Stomach (tissue), 4 donors: ENCODE measurements at regions not wholly inside any gene's neighbourhood (a gene's known extent, or its start where the extent isn't known, plus 50 kb on each side); places are given as distances from the start of the nearest gene placed in this dataset.

ENCODE experiments used
- POLR2A ChIP-seq, 4 donors: fragments of 450-650 bp; IDR thresholded peaks; one replicate each; pipeline ENCODE4 v1.6.1; 2016; ENCODE audit warnings: antibody characterized with exemption in 4 of 4, control low read depth in 2 of 4, mild to moderate bottlenecking in 1 of 4, moderate library complexity in 1 of 4
- TF ChIP-seq, protein P1 (sequence below), 7 experiments: fragments of 450-650 bp in 4 of 7; fragments of 200-600 bp in 3 of 7; sonication (generic) in 3 of 7; IDR thresholded peaks; one replicate each; pipeline ENCODE4 v1.5.1; 2016 to 2019; ENCODE audit warnings: antibody characterized with exemption in 7 of 7, control low read depth in 2 of 7, mild to moderate bottlenecking in 1 of 7

DNA sequence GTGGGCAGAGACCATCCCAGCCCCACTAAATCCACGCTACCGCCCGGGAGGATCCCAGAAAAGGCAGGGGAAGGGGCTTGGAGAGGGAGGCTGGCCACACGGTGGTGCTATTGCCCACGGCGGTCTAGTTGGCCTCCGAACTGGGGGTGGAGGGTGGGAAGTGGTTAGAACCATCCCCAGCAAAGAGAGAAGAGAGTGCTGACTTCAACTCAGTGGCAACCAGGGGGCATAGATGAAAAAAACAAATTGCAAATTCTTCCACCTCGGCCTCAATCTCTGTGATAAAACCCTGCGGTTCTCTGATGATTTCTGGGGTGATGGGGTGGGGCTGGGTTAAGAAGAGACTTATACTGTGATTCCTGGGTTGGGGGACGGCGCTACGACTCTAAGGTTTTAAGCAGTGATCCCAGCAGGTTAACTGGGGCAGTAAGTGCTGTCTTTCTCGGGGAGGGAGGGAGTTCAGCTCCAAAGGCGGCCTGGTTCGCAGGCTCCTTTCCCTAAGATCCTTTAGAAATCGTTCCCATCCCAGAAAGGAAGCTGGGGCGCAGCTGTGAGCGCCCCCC lies 154.5 kb upstream of the LYZL2 start:
- TF ChIP-seq, protein P1, sequence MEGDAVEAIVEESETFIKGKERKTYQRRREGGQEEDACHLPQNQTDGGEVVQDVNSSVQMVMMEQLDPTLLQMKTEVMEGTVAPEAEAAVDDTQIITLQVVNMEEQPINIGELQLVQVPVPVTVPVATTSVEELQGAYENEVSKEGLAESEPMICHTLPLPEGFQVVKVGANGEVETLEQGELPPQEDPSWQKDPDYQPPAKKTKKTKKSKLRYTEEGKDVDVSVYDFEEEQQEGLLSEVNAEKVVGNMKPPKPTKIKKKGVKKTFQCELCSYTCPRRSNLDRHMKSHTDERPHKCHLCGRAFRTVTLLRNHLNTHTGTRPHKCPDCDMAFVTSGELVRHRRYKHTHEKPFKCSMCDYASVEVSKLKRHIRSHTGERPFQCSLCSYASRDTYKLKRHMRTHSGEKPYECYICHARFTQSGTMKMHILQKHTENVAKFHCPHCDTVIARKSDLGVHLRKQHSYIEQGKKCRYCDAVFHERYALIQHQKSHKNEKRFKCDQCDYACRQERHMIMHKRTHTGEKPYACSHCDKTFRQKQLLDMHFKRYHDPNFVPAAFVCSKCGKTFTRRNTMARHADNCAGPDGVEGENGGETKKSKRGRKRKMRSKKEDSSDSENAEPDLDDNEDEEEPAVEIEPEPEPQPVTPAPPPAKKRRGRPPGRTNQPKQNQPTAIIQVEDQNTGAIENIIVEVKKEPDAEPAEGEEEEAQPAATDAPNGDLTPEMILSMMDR (IDR thresholded peaks at IDR 0.05), result peak in 6 of 7 experiments; percentile 35 to 88 (median 82)
- no peak for TF ChIP-seq POLR2A (IDR thresholded peaks at IDR 0.05)
